ENCODE measurements at regions not wholly inside any gene's neighbourhood (a gene's known extent, or its start where the extent isn't known, plus 50 kb on each side); places are given as distances from the start of the nearest gene placed in this dataset.

- ATAC-seq, result no peak
- Mint-ChIP-seq H3K4me3 (no peak overlapping the region), H3K9me3 (peaks cover 4% of the 10 kb centered on the region), H3K27me3 (peaks cover 38% of the 10 kb centered on the region), H3K4me1 (peaks cover 4% of the 10 kb centered on the region), H3K36me3 (no peaks in the 10 kb centered on the region), H3K27ac (no peak overlapping the region)
Observed at GRCh38 chr15:77702211-77702957, 69.7 kb upstream of the LINGO1 start.

- no peak overlapping the region for H3K4me3 Mint-ChIP-seq
- peaks cover 4% of the 10 kb centered on the region for H3K9me3 Mint-ChIP-seq
- H3K36me3 Mint-ChIP-seq, result no peaks in the 10 kb centered on the region
- ATAC-seq, result no peak
- peaks cover 38% of the 10 kb centered on the region for H3K27me3 Mint-ChIP-seq
- H3K27ac Mint-ChIP-seq, result no peak overlapping the region
- no peaks in the 10 kb centered on the region for H3K4me1 Mint-ChIP-seq
Observed at GRCh38 chr15:77698481-77698880, 65.8 kb upstream of the LINGO1 start.

GRCh38 chr15:77697893-77698292 is 65.2 kb upstream of the LINGO1 start:
- Mint-ChIP-seq H3K27me3 (peaks cover 43% of the 10 kb centered on the region), H3K4me3 (no peak overlapping the region), H3K9me3 (peaks cover 4% of the 10 kb centered on the region), H3K4me1 (no peaks in the 10 kb centered on the region), H3K27ac (no peak overlapping the region), H3K36me3 (no peaks in the 10 kb centered on the region)
- no peak for ATAC-seq

GRCh38 chr15:77696871-77697270 is 64.2 kb upstream of the LINGO1 start:
- Mint-ChIP-seq H3K4me3 (no peak overlapping the region), H3K9me3 (peaks cover 4% of the 10 kb centered on the region), H3K4me1 (no peaks in the 10 kb centered on the region), H3K36me3 (no peaks in the 10 kb centered on the region), H3K27ac (no peak overlapping the region), H3K27me3 (peaks cover 46% of the 10 kb centered on the region)
- ATAC-seq, result no peak

- Mint-ChIP-seq H3K27ac (no peak overlapping the region), H3K4me1 (no peaks in the 10 kb centered on the region), H3K36me3 (no peaks in the 10 kb centered on the region), H3K9me3 (peaks cover 4% of the 10 kb centered on the region), H3K4me3 (no peak overlapping the region), H3K27me3 (peaks cover 54% of the 10 kb centered on the region)
- ATAC-seq, result no peak
Observed at GRCh38 chr15:77695961-77696582, 63.4 kb upstream of the LINGO1 start.

GRCh38 chr15:77695548-77695947 is 62.8 kb upstream of the LINGO1 start:
- Mint-ChIP-seq H3K9me3 (peaks cover 4% of the 10 kb centered on the region), H3K4me3 (no peak overlapping the region), H3K36me3 (no peaks in the 10 kb centered on the region), H3K4me1 (no peaks in the 10 kb centered on the region), H3K27me3 (peaks cover 59% of the 10 kb centered on the region), H3K27ac (no peak overlapping the region)
- no peak for ATAC-seq

GRCh38 chr15:77693576-77693975 is 60.9 kb upstream of the LINGO1 start:
- Mint-ChIP-seq H3K36me3 (no peaks in the 10 kb centered on the region), H3K9me3 (no peaks in the 10 kb centered on the region), H3K4me3 (no peak overlapping the region), H3K4me1 (no peaks in the 10 kb centered on the region), H3K27me3 (peaks cover 79% of the 10 kb centered on the region), H3K27ac (no peak overlapping the region)
- no peak for ATAC-seq

GRCh38 chr15:77692614-77693013 is 59.9 kb upstream of the LINGO1 start:
- Mint-ChIP-seq H3K9me3 (no peaks in the 10 kb centered on the region), H3K27me3 (peaks cover 79% of the 10 kb centered on the region), H3K36me3 (no peaks in the 10 kb centered on the region), H3K4me1 (no peaks in the 10 kb centered on the region), H3K4me3 (no peak overlapping the region), H3K27ac (no peak overlapping the region)
- ATAC-seq, result no peak

- Mint-ChIP-seq H3K27ac (no peak overlapping the region), H3K9me3 (no peaks in the 10 kb centered on the region), H3K4me3 (no peak overlapping the region), H3K27me3 (peaks cover 73% of the 10 kb centered on the region), H3K36me3 (no peaks in the 10 kb centered on the region), H3K4me1 (no peaks in the 10 kb centered on the region)
- no peak for ATAC-seq
Observed at GRCh38 chr15:77691607-77692006, 58.9 kb upstream of the LINGO1 start.

- no peaks in the 10 kb centered on the region for H3K9me3 Mint-ChIP-seq
- no peaks in the 10 kb centered on the region for H3K36me3 Mint-ChIP-seq
- H3K27ac Mint-ChIP-seq, result no peak overlapping the region
- no peak for ATAC-seq
- no peak overlapping the region for H3K4me3 Mint-ChIP-seq
- H3K27me3 Mint-ChIP-seq, result peaks cover 75% of the 10 kb centered on the region
- no peaks in the 10 kb centered on the region for H3K4me1 Mint-ChIP-seq
Observed at GRCh38 chr15:77689821-77690220, 57.1 kb upstream of the LINGO1 start.

GRCh38 chr15:77688693-77689092 is 56.0 kb upstream of the LINGO1 start:
- no peak for ATAC-seq
- Mint-ChIP-seq H3K9me3 (no peaks in the 10 kb centered on the region), H3K27ac (no peak overlapping the region)

GRCh38 chr15:77688266-77688665 is 55.6 kb upstream of the LINGO1 start:
- H3K4me3 Mint-ChIP-seq, result no peak overlapping the region
- no peaks in the 10 kb centered on the region for H3K4me1 Mint-ChIP-seq
- no peaks in the 10 kb centered on the region for H3K9me3 Mint-ChIP-seq
- no peak for ATAC-seq
- H3K27me3 Mint-ChIP-seq, result peaks cover 60% of the 10 kb centered on the region
- H3K36me3 Mint-ChIP-seq, result no peaks in the 10 kb centered on the region
- H3K27ac Mint-ChIP-seq, result no peak overlapping the region

More at GRCh38 chr15:77688693-77689092, 56.0 kb upstream of the LINGO1 start:
- Mint-ChIP-seq H3K4me1 (no peaks in the 10 kb centered on the region), H3K27me3 (peaks cover 64% of the 10 kb centered on the region), H3K36me3 (no peaks in the 10 kb centered on the region), H3K4me3 (no peak overlapping the region)

- H3K36me3 Mint-ChIP-seq, result no peaks in the 10 kb centered on the region
- no peaks in the 10 kb centered on the region for H3K9me3 Mint-ChIP-seq
- peaks cover 50% of the 10 kb centered on the region for H3K27me3 Mint-ChIP-seq
- no peak overlapping the region for H3K27ac Mint-ChIP-seq
- ATAC-seq, result no peak
- no peak overlapping the region for H3K4me3 Mint-ChIP-seq
- H3K4me1 Mint-ChIP-seq, result no peaks in the 10 kb centered on the region
Observed at GRCh38 chr15:77685082-77685815, 52.5 kb upstream of the LINGO1 start.

- Mint-ChIP-seq H3K9me3 (no peaks in the 10 kb centered on the region), H3K27me3 (peaks cover 42% of the 10 kb centered on the region), H3K4me3 (no peak overlapping the region), H3K27ac (no peak overlapping the region), H3K36me3 (no peaks in the 10 kb centered on the region), H3K4me1 (no peaks in the 10 kb centered on the region)
- ATAC-seq, result no peak
Observed at GRCh38 chr15:77684341-77685081, 51.8 kb upstream of the LINGO1 start.

- H3K27me3 Mint-ChIP-seq, result peaks cover 39% of the 10 kb centered on the region
- H3K36me3 Mint-ChIP-seq, result no peaks in the 10 kb centered on the region
- H3K27ac Mint-ChIP-seq, result no peak overlapping the region
- no peak overlapping the region for H3K4me3 Mint-ChIP-seq
- no peak for ATAC-seq
- no peaks in the 10 kb centered on the region for H3K9me3 Mint-ChIP-seq
- no peaks in the 10 kb centered on the region for H3K4me1 Mint-ChIP-seq
Observed at GRCh38 chr15:77682564-77682963, 49.9 kb upstream of the LINGO1 start.

Measured in stimulated activated memory B cell treated with anti-CD40 and anti-IgM and Interleukin-4, amounts not matched to agents 10 μg/mL and 1 μg/mL and 100 μg/mL, for 72 hours (primary cell).